Gastroesophageal sphincter (tissue), 4 donors: ENCODE measurements at regions not wholly inside any gene's neighbourhood (a gene's known extent, or its start where the extent isn't known, plus 50 kb on each side); places are given as distances from the start of the nearest gene placed in this dataset.

Source experiments
- ATAC-seq: fragments of 150-250 bp; one replicate; pipeline ENCODE4 v1.9.1; 2016; ENCODE audit warnings: mild to moderate bottlenecking, moderate library complexity
- H3K27ac ChIP-seq, 4 donors: fragments of 200-600 bp; sonication (generic) in 3 of 4; 1 replicate in 3 of 4; 2 replicates in 1 of 4; pipeline ENCODE4 v1.5.1; 2016 to 2019
- H3K27me3 ChIP-seq: fragments of 200-600 bp; sonication (generic); one replicate; pipeline ENCODE4 v1.5.1; 2019
- H3K36me3 ChIP-seq, 2 donors: fragments of 200-600 bp; sonication (generic); one replicate each; pipeline ENCODE4 v1.5.1; 2019; ENCODE audit warnings: control low read depth in 1 of 2
- H3K4me1 ChIP-seq, 3 donors: fragments of 200-600 bp; sonication (generic); 1 replicate in 2 of 3; 2 replicates in 1 of 3; pipeline ENCODE4 v1.5.1; 2016 to 2019; ENCODE audit warnings: control low read depth in 2 of 3
- H3K4me3 ChIP-seq, 2 donors: fragments of 200-600 bp; sonication (generic); one replicate each; pipeline ENCODE4 v1.5.1; 2019; ENCODE audit warnings: mild to moderate bottlenecking in 1 of 2, moderate library complexity in 1 of 2
- H3K9me3 ChIP-seq, 3 donors: fragments of 200-600 bp; sonication (generic); one replicate each; pipeline ENCODE4 v1.5.1; 2017 to 2019; ENCODE audit warnings: control low read depth in 2 of 3
- EP300 ChIP-seq: sonication (generic); formaldehyde crosslinking; IDR thresholded peaks from one replicate; pipeline ENCODE4 v1.6.1; 2017; ENCODE audit warnings: antibody characterized with exemption, mild to moderate bottlenecking
- POLR2A ChIP-seq, 2 donors: fragments of 450-650 bp; IDR thresholded peaks; one replicate each; pipeline ENCODE4 v1.6.1; 2017; ENCODE audit warnings: antibody characterized with exemption in 2 of 2, mild to moderate bottlenecking in 2 of 2, moderate library complexity in 1 of 2
- POLR2AphosphoS5 ChIP-seq: sonication (generic); formaldehyde crosslinking; IDR thresholded peaks from one replicate; pipeline ENCODE4 v1.6.1; 2017; ENCODE audit warnings: antibody characterized with exemption
- WGBS, 2 donors: methylation state at CpG; one replicate each; pipeline ENCODE4 v1.1.5; 2018; ENCODE audit warnings: low coverage in 1 of 2; 5-methylcytosine and 5-hydroxymethylcytosine counted together
- TF ChIP-seq, protein P1 (sequence below), 4 experiments: fragments of 200-600 bp in 2 of 4; fragments of 450-650 bp in 2 of 4; sonication (generic) in 1 of 4; IDR thresholded peaks; one replicate each; pipeline ENCODE4 v1.5.1; 2017 to 2019; ENCODE audit warnings: antibody characterized with exemption in 4 of 4, mild to moderate bottlenecking in 2 of 4, moderate library complexity in 2 of 4

DNA sequence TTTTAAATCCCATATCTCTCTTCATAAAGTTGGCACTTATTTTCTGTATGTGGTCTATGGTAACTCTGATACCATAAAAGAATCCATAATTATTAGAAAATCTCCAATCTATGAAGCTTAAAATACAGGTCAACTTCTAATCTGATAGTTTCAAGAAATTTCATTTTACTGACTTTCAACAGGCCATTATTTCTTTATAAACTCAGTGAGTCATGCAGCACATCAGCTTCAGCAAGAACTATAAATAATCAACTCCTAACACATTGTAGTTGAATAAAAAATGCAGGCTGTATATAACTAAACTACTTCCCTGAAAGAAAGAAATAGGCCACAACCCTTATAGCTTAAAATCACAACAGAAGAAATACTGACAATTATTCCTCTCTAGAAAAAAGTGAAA, 204.3 kb upstream of the CCDC150 start:
- Histone ChIP-seq H3K27me3 (no peaks in the 10 kb centered on the region), H3K4me3 (no peak overlapping the region), H3K27ac (no peak overlapping the region), H3K4me1 (peaks cover 0 to 4% (median 0%) of the 10 kb centered on the region in 3 donors), H3K36me3 (no peaks in the 10 kb centered on the region), H3K9me3 (no peaks in the 10 kb centered on the region)
- no peak for ATAC-seq
- TF ChIP-seq EP300 (no peak), POLR2A (IDR thresholded peaks at IDR 0.05) (no peak), POLR2AphosphoS5 (no peak)

- Histone ChIP-seq H3K4me1 (peaks cover 0 to 4% (median 0%) of the 10 kb centered on the region in 3 donors), H3K36me3 (no peaks in the 10 kb centered on the region), H3K27me3 (no peaks in the 10 kb centered on the region), H3K4me3 (no peak overlapping the region), H3K9me3 (no peaks in the 10 kb centered on the region), H3K27ac (no peak overlapping the region)
- no peak for ATAC-seq
- 72 to 86% methylated on average over 5 to 6 of the region's 6 CpGs for WGBS, 2 donors
- TF ChIP-seq EP300: no peak
- TF ChIP-seq POLR2AphosphoS5: no peak
- TF ChIP-seq POLR2A (IDR thresholded peaks at IDR 0.05): no peak
Observed at GRCh38 chr2:196437626-196438025, 201.9 kb upstream of the CCDC150 start.

- 73 to 89% methylated on average over 4 of the region's 4 CpGs for WGBS, 2 donors
- Histone ChIP-seq H3K27me3 (no peaks in the 10 kb centered on the region), H3K4me3 (no peak overlapping the region), H3K36me3 (no peaks in the 10 kb centered on the region), H3K9me3 (no peaks in the 10 kb centered on the region), H3K4me1 (peaks cover 0 to 3% (median 0%) of the 10 kb centered on the region in 3 donors), H3K27ac (no peak overlapping the region)
- no peak for ATAC-seq
- TF ChIP-seq, protein P1, sequence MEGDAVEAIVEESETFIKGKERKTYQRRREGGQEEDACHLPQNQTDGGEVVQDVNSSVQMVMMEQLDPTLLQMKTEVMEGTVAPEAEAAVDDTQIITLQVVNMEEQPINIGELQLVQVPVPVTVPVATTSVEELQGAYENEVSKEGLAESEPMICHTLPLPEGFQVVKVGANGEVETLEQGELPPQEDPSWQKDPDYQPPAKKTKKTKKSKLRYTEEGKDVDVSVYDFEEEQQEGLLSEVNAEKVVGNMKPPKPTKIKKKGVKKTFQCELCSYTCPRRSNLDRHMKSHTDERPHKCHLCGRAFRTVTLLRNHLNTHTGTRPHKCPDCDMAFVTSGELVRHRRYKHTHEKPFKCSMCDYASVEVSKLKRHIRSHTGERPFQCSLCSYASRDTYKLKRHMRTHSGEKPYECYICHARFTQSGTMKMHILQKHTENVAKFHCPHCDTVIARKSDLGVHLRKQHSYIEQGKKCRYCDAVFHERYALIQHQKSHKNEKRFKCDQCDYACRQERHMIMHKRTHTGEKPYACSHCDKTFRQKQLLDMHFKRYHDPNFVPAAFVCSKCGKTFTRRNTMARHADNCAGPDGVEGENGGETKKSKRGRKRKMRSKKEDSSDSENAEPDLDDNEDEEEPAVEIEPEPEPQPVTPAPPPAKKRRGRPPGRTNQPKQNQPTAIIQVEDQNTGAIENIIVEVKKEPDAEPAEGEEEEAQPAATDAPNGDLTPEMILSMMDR (IDR thresholded peaks at IDR 0.05): no peak
- TF ChIP-seq POLR2A (IDR thresholded peaks at IDR 0.05): no peak
- no peak for TF ChIP-seq POLR2AphosphoS5
- no peak for TF ChIP-seq EP300
Observed at GRCh38 chr2:196439760-196440159, 199.8 kb upstream of the CCDC150 start.

GRCh38 chr2:196440413-196440812, 199.1 kb upstream of the CCDC150 start:
- Histone ChIP-seq H3K9me3 (no peaks in the 10 kb centered on the region), H3K27ac (no peak overlapping the region), H3K4me1 (no peaks in the 10 kb centered on the region), H3K36me3 (no peaks in the 10 kb centered on the region), H3K27me3 (no peaks in the 10 kb centered on the region), H3K4me3 (no peak overlapping the region)
- TF ChIP-seq, protein P1 (IDR thresholded peaks at IDR 0.05): no peak
- no peak for TF ChIP-seq POLR2AphosphoS5
- TF ChIP-seq EP300: no peak
- TF ChIP-seq POLR2A (IDR thresholded peaks at IDR 0.05): no peak
- ATAC-seq: no peak
- WGBS, 2 donors: 79% methylated on average over 3 to 4 of the region's 4 CpGs

DNA sequence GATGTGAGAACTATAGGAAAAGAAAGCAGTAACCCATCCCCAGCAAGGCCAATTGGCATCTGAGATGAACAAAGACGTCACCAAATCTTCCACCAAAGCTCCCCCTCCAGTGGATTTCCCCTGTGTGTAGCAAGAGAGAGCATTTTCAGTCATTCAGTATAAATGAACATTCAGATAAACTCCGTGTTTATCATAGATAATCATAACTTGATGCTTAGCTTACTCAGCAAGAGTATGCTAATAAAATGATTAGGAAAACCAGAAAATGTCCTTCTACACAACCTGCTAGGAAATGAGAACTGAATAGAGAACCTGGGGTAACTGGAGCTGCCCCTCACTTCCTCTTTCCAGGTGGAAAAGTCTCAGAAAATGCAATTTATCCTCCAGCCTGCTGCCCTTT, 198.0 kb upstream of the CCDC150 start:
- Histone ChIP-seq H3K36me3 (no peaks in the 10 kb centered on the region), H3K4me3 (no peak overlapping the region), H3K4me1 (no peaks in the 10 kb centered on the region), H3K27ac (no peak overlapping the region), H3K9me3 (no peaks in the 10 kb centered on the region), H3K27me3 (no peaks in the 10 kb centered on the region)
- ATAC-seq: no peak
- WGBS, 2 donors: 49 to 70% methylated on average over 2 of the region's 2 CpGs
- TF ChIP-seq, protein P1 (IDR thresholded peaks at IDR 0.05): no peak
- no peak for TF ChIP-seq POLR2AphosphoS5
- no peak for TF ChIP-seq EP300
- no peak for TF ChIP-seq POLR2A (IDR thresholded peaks at IDR 0.05)

DNA sequence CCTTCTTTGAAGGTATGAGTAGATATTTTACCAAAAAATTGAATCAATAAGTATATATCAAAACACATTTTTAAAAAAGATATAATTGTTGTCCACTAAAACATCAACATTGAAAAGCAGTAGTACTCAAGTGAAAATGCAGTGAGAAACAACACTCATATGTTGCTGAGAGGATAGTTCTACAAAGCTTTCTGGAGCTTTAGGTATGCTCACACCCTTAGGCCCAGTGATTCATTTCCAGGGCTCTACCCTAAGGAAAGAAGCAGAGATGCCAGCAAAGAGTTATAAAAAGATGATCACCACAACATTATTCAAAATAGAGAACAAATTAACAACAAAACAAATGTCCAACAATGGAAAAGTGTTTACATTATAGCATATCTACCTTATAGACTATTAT, 197.3 kb upstream of the CCDC150 start:
- H3K4me3 ChIP-seq: no peak overlapping the region

More for the DNA sequence above, 197.3 kb upstream of the CCDC150 start:
- H3K27ac ChIP-seq: no peak overlapping the region
- ATAC-seq: no peak
- no peak for TF ChIP-seq POLR2AphosphoS5
- TF ChIP-seq EP300: no peak
- no peak for TF ChIP-seq POLR2A (IDR thresholded peaks at IDR 0.05)
- no peaks in the 10 kb centered on the region for H3K9me3 ChIP-seq
- H3K36me3 ChIP-seq: no peaks in the 10 kb centered on the region
- H3K27me3 ChIP-seq: no peaks in the 10 kb centered on the region
- no peaks in the 10 kb centered on the region for H3K4me1 ChIP-seq
